GM10266 (cell line): ENCODE measurements at regions not wholly inside any gene's neighbourhood (a gene's known extent, or its start where the extent isn't known, plus 50 kb on each side); places are given as distances from the start of the nearest gene placed in this dataset.

ENCODE experiments used
- DNase-seq: peaks from one replicate; pipeline ENCODE4 v3.0.0; 2012; ENCODE audit errors: extremely low spot score
- CTCF ChIP-seq: IDR thresholded peaks from 2 replicates; pipeline ENCODE4 v1.5.1; 2012; ENCODE audit warnings: mild to moderate bottlenecking, low read depth; ENCODE audit not compliant: control insufficient read depth, insufficient read depth; ENCODE audit errors: missing control alignments

GRCh38 chr17:69620363-69620762 is 205.9 kb downstream of the MAP2K6 start:
- DNase-seq: no peak
- TF ChIP-seq CTCF: no peak

- no peak for TF ChIP-seq CTCF
- no peak for DNase-seq
These were observed 211.0 kb downstream of the MAP2K6 start for GRCh38 chr17:69625474-69625873.

GRCh38 chr17:69630056-69630635 is 215.6 kb downstream of the MAP2K6 start:
- TF ChIP-seq CTCF: no peak

GRCh38 chr17:69634844-69635243 is 220.3 kb downstream of the MAP2K6 start:
- TF ChIP-seq CTCF: no peak

More at GRCh38 chr17:69630056-69630635, 215.6 kb downstream of the MAP2K6 start:
- DNase-seq: no peak

GRCh38 chr17:69637446-69638156 is 223.1 kb downstream of the MAP2K6 start:
- no peak for DNase-seq
- TF ChIP-seq CTCF: no peak

More at GRCh38 chr17:69634844-69635243, 220.3 kb downstream of the MAP2K6 start:
- no peak for DNase-seq

- TF ChIP-seq CTCF: no peak
- DNase-seq: no peak
These were observed 224.6 kb downstream of the MAP2K6 start for GRCh38 chr17:69639096-69639495.

GRCh38 chr17:69640073-69640472 is 225.6 kb downstream of the MAP2K6 start:
- TF ChIP-seq CTCF: no peak
- DNase-seq: no peak
